ENCODE measurements at regions not wholly inside any gene's neighbourhood (a gene's known extent, or its start where the extent isn't known, plus 50 kb on each side); places are given as distances from the start of the nearest gene placed in this dataset.
"Not testable (repeated sequence)": the region's sequence is repeated elsewhere in the genome, so short reads cannot be mapped to it uniquely, and the experiment has no call there.

- 83% methylated on average over 4 of the region's 4 CpGs for WGBS
- no peak for DNase-seq (ENCODE audit: extremely low spot score)
These were observed 310.1 kb upstream of the NAALADL2 start for GRCh38 chr3:174548841-174549623.

GRCh38 chr3:174581558-174581957 lies 277.6 kb upstream of the NAALADL2 start:
- 94% methylated on average over 5 of the region's 5 CpGs for WGBS
- no peaks in the 10 kb centered on the region for H3K4me1 ChIP-seq (ENCODE audit: insufficient read depth)
- no peak overlapping the region for H3K4me3 ChIP-seq (ENCODE audit: low read depth, low read length)
- no peaks in the 10 kb centered on the region for H3K36me3 ChIP-seq (ENCODE audit: insufficient read depth)
- no peak for DNase-seq (ENCODE audit: extremely low spot score)
- no peak overlapping the region for H3K27ac ChIP-seq (ENCODE audit: low read depth)

More at GRCh38 chr3:174548841-174549623, 310.1 kb upstream of the NAALADL2 start:
- Histone ChIP-seq H3K27ac (ENCODE audit: low read depth) (no peak overlapping the region), H3K4me1 (ENCODE audit: insufficient read depth) (no peaks in the 10 kb centered on the region), H3K36me3 (ENCODE audit: insufficient read depth) (no peaks in the 10 kb centered on the region), H3K4me3 (ENCODE audit: low read depth, low read length) (no peak overlapping the region)

- DNase-seq (ENCODE audit: extremely low spot score) = no peak
- Histone ChIP-seq H3K4me3 (ENCODE audit: low read depth, low read length) (no peak overlapping the region), H3K4me1 (ENCODE audit: insufficient read depth) (no peaks in the 10 kb centered on the region), H3K27ac (ENCODE audit: low read depth) (no peak overlapping the region), H3K36me3 (ENCODE audit: insufficient read depth) (no peaks in the 10 kb centered on the region)
- WGBS = 70% methylated on average over 1 of the region's 1 CpG
These were observed 275.7 kb upstream of the NAALADL2 start for GRCh38 chr3:174583396-174583795.

- WGBS = 92% methylated on average over 1 of the region's 1 CpG
- not testable (repeated sequence) for H3K27ac ChIP-seq (ENCODE audit: low read depth)
These were observed 272.0 kb upstream of the NAALADL2 start for GRCh38 chr3:174587137-174587536.

GRCh38 chr3:174596447-174596982 lies 262.6 kb upstream of the NAALADL2 start:
- Histone ChIP-seq H3K27ac (ENCODE audit: low read depth) (no peak overlapping the region), H3K4me1 (ENCODE audit: insufficient read depth) (no peaks in the 10 kb centered on the region), H3K36me3 (ENCODE audit: insufficient read depth) (no peaks in the 10 kb centered on the region), H3K4me3 (ENCODE audit: low read depth, low read length) (no peak overlapping the region)
- 30% methylated on average over 2 of the region's 2 CpGs for WGBS
- no peak for DNase-seq (ENCODE audit: extremely low spot score)

More at GRCh38 chr3:174587137-174587536, 272.0 kb upstream of the NAALADL2 start:
- H3K4me1 ChIP-seq (ENCODE audit: insufficient read depth); DNase-seq (ENCODE audit: extremely low spot score); H3K4me3 ChIP-seq (ENCODE audit: low read depth, low read length); H3K36me3 ChIP-seq (ENCODE audit: insufficient read depth): not testable (repeated sequence)

GRCh38 chr3:174598885-174599439 lies 260.2 kb upstream of the NAALADL2 start:
- WGBS = 74% methylated on average over 4 of the region's 4 CpGs
- H3K4me1 ChIP-seq (ENCODE audit: insufficient read depth) = no peaks in the 10 kb centered on the region

GRCh38 chr3:174613173-174613572 lies 246.0 kb upstream of the NAALADL2 start:
- H3K36me3 ChIP-seq (ENCODE audit: insufficient read depth) = no peaks in the 10 kb centered on the region
- 83% methylated on average over 1 of the region's 1 CpG for WGBS
- no peaks in the 10 kb centered on the region for H3K4me1 ChIP-seq (ENCODE audit: insufficient read depth)
- no peak overlapping the region for H3K27ac ChIP-seq (ENCODE audit: low read depth)
- H3K4me3 ChIP-seq (ENCODE audit: low read depth, low read length) = no peak overlapping the region
- no peak for DNase-seq (ENCODE audit: extremely low spot score)

More at GRCh38 chr3:174598885-174599439, 260.2 kb upstream of the NAALADL2 start:
- Histone ChIP-seq H3K36me3 (ENCODE audit: insufficient read depth) (no peaks in the 10 kb centered on the region), H3K27ac (ENCODE audit: low read depth) (no peak overlapping the region), H3K4me3 (ENCODE audit: low read depth, low read length) (no peak overlapping the region)
- DNase-seq (ENCODE audit: extremely low spot score) = no peak

- Histone ChIP-seq H3K4me1 (ENCODE audit: insufficient read depth) (no peaks in the 10 kb centered on the region), H3K27ac (ENCODE audit: low read depth) (no peak overlapping the region), H3K4me3 (ENCODE audit: low read depth, low read length) (no peak overlapping the region), H3K36me3 (ENCODE audit: insufficient read depth) (no peaks in the 10 kb centered on the region)
- 88% methylated on average over 2 of the region's 2 CpGs for WGBS
- no peak for DNase-seq (ENCODE audit: extremely low spot score)
These were observed 245.1 kb upstream of the NAALADL2 start for GRCh38 chr3:174614036-174614435.

- H3K27ac ChIP-seq (ENCODE audit: low read depth) = no peak overlapping the region
- WGBS = 89% methylated on average over 1 of the region's 1 CpG
- H3K4me3 ChIP-seq (ENCODE audit: low read depth, low read length) = no peak overlapping the region
- DNase-seq (ENCODE audit: extremely low spot score) = no peak
- no peaks in the 10 kb centered on the region for H3K4me1 ChIP-seq (ENCODE audit: insufficient read depth)
- no peaks in the 10 kb centered on the region for H3K36me3 ChIP-seq (ENCODE audit: insufficient read depth)
These were observed 240.6 kb upstream of the NAALADL2 start for GRCh38 chr3:174618368-174619080.

GRCh38 chr3:174619239-174619638 lies 239.9 kb upstream of the NAALADL2 start:
- H3K36me3 ChIP-seq (ENCODE audit: insufficient read depth) = no peaks in the 10 kb centered on the region
- no peak overlapping the region for H3K27ac ChIP-seq (ENCODE audit: low read depth)
- no peak overlapping the region for H3K4me3 ChIP-seq (ENCODE audit: low read depth, low read length)
- DNase-seq (ENCODE audit: extremely low spot score) = no peak
- no peaks in the 10 kb centered on the region for H3K4me1 ChIP-seq (ENCODE audit: insufficient read depth)

GRCh38 chr3:174620138-174620537 lies 239.0 kb upstream of the NAALADL2 start:
- no peak for DNase-seq (ENCODE audit: extremely low spot score)
- 57% methylated on average over 2 of the region's 2 CpGs for WGBS
- H3K4me1 ChIP-seq (ENCODE audit: insufficient read depth) = no peaks in the 10 kb centered on the region
- H3K36me3 ChIP-seq (ENCODE audit: insufficient read depth) = no peaks in the 10 kb centered on the region
- no peak overlapping the region for H3K27ac ChIP-seq (ENCODE audit: low read depth)
- H3K4me3 ChIP-seq (ENCODE audit: low read depth, low read length) = no peak overlapping the region

- no peaks in the 10 kb centered on the region for H3K4me1 ChIP-seq (ENCODE audit: insufficient read depth)
- no peak overlapping the region for H3K4me3 ChIP-seq (ENCODE audit: low read depth, low read length)
- no peaks in the 10 kb centered on the region for H3K36me3 ChIP-seq (ENCODE audit: insufficient read depth)
- no peak overlapping the region for H3K27ac ChIP-seq (ENCODE audit: low read depth)
- WGBS = 78% methylated on average over 4 of the region's 4 CpGs
- no peak for DNase-seq (ENCODE audit: extremely low spot score)
These were observed 238.2 kb upstream of the NAALADL2 start for GRCh38 chr3:174620855-174621472.

- Histone ChIP-seq H3K4me1 (ENCODE audit: insufficient read depth) (no peaks in the 10 kb centered on the region), H3K27ac (ENCODE audit: low read depth) (no peak overlapping the region), H3K4me3 (ENCODE audit: low read depth, low read length) (no peak overlapping the region), H3K36me3 (ENCODE audit: insufficient read depth) (no peaks in the 10 kb centered on the region)
- no peak for DNase-seq (ENCODE audit: extremely low spot score)
These were observed 225.8 kb upstream of the NAALADL2 start for GRCh38 chr3:174633342-174633741.

All from urinary bladder (tissue), 3 donors.